GM03348 (cell line): ENCODE measurements at regions not wholly inside any gene's neighbourhood (a gene's known extent, or its start where the extent isn't known, plus 50 kb on each side); places are given as distances from the start of the nearest gene placed in this dataset.
A peak's percentile ranks its signal among the peaks of the same experiment; 100 is the strongest.

Experiments used
- DNase-seq: peaks from one replicate; pipeline ENCODE4 v3.0.0; 2012; ENCODE audit warnings: low spot score

DNA sequence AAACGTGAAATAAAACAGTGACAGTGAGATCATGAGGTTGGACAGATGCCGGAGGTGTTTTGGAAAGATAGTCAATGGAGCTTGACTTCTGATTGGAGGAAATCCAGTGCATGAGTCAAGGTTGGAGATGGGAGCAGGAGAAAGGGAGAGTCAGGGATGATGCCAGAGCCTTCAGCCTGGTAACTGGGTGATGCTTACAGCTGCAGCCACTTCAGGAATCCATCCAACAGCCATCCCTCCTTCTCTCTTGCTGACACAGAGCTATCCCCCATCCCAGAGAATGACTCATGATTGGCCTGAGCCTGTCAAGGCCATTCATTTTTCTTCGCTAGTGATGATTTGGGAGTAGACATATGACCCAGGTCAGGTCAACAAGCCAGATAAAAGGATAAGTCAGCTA, 112.8 kb downstream of the SAMD5 start:
- DNase-seq: no peak

DNA sequence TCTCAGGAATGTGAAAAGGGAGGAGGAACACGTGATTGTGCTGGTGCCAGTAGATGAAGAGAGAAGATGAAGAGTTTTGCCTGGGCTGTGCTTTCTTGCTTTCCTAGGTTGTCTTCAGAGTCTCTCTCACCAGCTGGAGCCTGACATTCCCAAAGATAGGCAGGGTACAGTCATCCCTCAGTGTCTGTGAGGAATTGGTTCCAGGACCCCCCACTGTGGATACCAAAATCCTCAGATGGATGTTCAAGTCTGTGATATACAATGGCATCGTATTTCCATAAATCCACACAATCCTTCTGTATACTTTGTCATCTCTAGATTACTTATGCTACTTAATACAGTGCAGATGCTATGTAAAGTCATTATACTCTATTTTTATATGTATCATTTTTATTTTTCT, 113.5 kb downstream of the SAMD5 start:
- no peak for DNase-seq

DNA sequence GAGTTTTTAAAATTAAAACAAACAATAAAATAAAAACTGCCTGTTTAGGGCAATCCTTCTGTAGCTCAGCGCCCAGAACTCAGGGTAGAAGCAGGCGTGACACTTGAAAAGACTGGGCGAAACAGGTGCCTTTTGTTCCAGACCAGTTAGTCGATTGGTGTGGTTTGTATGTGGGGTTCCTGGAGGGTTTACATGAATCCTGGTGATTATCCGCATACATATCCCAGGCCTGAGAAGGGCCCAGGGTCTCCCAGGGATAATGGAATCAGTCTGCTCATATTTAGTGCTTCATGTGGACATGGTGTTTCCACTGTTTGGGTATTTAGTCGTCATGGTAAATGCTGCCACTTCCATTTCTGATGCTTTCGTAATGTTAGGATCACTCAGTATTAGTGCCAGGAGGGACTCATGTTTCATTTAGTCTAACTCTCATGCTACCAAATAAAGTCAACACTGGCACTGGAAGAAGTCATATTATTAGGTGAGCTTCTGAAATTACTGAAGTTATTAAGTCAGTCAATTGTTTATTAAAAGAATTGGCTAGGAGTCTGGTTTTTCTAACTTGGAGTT, 116.5 kb downstream of the SAMD5 start:
- DNase-seq: no peak

DNA sequence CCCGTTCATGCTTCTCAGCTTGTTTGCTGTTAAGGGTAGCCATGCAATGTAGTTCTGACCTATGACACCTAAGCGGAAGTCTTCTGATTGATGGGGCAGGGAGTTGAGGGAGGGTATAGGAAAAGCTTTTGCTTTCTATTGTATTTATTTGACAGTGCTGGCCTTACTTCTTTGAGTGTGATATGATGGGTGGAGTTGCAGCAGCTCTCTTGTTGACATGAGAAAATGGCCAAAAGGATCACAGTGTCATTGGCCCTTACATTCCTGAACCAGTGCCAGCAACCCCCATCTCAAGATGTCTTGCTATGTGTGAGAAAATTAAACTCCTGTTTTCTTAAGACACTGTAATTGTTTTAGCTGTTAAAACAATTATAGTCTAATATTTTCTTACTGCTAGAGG, 117.5 kb downstream of the SAMD5 start:
- no peak for DNase-seq

DNA sequence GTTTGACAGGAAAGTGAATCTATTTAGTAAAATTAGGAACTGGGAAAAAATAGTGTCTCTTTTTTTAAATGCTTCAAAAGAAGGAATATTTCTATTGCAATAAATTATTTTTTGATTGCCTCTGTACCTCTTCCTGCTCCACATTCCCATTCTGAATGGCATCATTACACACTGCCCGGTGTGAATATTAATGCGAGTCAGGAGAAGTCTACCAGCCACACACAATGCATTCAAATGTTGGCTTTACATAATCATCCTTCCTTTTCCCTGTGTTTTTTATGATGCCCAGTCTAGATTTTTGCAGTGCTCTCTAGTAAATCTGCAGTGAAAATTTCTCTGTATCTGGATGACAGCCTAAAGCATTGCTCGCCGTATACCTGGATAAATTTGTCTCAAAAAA, 118.9 kb downstream of the SAMD5 start:
- DNase-seq: no peak

DNA sequence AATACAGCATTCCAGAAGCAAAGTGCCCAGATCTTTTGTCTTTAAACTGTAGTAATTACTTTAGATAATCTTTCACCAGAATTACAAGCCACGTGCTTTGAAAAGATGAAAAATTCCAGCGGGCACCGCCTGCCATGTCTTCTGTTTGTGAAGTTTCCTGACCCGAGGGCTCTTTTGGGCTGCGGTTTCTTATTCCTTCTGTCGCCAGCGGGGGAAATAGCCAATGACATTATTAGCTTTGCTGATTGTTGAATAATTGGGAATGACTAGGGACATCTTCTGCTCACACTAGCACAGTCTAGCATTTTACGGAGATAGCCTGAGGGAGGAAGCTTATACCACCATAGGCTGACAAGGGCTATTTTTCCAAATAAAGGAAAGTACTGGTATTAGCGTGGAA, 124.7 kb downstream of the SAMD5 start:
- DNase-seq: no peak

DNA sequence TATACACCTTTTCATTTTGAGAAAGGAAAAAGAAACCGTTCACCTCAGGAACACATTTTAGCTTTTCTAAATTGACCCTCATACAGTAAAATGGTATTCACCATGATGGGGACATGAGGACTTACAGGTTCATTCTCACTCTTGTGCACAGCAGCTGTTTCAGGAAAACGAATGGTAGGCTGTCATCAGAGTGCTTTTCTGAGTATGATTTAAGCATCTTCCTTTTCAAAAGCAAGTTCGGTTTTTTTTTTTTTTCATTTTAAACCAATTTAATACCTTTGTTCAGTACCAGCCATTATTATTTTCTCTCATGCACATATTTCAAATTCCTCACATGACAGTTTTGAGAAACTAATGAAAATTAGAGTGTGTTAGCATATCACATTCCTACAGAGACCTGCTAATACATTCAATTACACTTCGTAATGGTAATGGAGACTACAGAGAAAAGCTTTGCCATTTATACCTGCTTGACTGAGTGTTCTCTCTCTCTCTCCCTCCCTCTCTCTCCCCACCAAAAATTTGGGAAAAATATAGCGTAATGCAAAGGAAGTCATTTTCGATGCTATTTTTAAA, 129.2 kb downstream of the SAMD5 start:
- no peak for DNase-seq

DNA sequence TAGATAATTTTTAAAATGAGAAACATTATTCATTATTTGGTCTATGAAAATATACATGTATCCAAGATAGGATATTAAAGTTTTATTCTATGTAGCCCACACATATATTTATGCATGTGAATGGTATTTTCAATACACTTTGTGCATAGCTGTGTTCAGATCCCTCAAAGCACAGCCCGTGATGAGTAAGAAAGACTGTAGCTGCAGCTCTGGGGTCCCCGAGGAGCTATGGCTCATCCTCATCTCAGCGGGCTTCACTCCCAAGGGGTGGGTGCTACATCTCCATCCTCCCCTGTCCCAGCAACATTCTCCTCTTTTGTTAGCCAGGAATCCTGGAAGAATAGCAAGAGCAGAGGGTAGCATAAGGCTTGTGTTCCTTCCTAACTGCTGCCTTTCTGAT, 130.8 kb downstream of the SAMD5 start:
- DNase-seq: no peak

DNA sequence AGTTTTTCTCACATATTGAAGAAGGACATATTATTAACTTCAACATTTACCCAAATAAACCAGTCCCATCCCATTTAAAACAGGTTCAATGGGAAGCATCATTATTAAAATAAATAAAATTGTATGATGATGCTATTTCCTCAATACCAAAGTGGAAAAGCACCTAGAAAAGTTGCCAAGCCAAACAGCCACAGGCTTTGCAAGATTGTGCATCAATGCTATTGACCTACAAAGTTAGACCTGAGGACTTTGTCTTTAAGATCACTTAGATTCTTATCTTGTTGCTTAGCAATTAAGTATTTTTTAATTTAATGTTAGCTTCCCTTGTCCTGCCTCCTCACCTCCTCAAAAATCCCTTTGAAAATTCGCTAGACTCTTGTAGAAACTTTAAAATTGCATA, 132.1 kb downstream of the SAMD5 start:
- no peak for DNase-seq

DNA sequence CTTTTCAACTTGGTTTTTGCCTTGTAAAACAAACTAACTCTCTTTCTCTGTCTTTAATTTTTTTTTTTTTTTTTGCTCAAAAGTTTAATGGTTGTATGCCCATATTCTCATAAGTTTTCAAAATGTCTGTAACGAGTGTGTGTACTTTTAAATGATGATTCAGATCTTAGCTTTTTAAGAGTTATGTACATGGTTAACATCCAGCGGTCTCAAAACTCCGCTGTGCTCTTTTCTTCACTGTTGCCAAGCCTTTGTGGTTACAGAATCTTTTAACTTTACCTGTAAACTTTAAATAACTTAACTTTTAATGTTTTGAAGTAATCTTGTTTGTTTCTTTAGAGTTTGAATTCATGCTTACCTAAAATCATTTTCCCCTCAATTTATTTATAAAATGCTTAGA, 133.0 kb downstream of the SAMD5 start:
- DNase-seq: no peak

DNA sequence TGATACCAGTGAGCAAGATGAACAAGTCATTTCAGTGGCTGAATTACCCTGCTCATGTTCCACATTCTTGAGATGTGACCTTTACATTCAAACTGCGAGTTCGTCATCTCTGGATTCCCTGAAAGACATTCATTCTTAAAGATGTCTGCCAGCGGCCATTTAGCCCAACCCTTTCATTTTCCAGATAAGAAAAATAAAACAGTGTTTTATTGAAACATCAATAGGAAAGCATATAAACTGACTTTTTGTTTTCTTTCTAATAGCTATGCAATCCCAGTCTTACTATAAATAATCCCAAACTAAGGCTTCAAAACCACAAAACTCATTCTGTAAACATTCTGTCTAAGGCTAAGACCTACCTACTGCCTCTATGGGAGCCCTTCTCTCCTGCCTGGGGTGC, 134.0 kb downstream of the SAMD5 start:
- DNase-seq: no peak

DNA sequence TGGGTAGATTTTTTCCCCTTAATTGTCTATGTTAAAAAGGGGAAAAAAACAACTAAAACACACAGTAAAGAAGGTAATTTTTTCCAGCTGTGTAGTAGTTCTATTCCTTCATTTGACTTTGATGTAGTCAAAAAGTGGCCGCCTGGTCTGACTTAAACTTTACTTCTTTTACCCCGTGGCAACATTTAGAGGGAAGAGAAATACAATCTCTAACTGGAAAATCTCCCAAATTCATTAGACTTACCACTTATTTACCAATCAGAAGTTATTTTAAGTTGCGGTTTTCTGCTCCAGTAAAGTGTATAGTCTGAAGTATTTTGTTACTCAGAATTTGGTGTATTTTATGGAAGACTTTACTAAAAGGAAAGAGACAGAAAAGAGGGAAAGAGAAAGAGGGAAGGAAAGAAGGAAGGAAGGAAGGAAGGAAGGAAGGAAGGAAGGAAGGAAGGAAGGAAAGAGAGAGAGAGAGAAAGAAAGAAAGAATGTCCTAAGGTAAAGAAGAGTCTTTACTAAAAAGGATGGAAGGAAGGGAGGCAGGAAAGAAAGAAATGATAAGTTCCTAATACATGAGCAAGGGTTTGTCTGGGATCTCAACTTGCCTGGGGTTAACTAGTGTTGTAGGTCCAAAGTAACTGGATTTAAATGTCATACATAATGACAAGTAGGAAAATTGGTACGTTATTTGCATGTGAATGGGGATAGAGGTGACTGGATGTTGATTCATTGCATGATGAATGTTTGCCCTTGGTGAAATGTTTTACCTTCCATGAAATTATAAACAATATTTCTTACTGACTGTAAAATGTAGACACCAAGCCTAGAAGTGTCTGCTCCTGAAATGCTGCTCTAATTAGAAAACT, 135.1 kb downstream of the SAMD5 start:
- DNase-seq: no peak

DNA sequence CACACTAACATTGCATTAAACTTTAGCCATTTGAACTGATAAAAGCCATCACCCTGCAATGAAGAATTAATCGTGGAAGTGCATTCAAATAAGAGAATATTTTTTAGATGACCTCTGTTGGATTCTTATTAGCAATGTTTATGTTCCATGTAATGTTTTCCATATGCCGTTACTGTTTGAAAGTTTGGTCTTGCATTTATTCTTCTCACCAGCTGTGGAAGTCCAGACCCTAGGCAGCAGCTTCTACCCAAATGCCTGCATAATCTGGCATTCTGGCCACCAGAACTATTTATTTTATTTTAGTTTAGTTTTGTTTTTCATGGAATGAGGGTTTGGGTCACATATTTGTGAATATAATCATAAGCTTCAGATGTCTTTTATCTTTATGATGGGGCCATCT, 140.4 kb downstream of the SAMD5 start:
- DNase-seq: no peak

DNA sequence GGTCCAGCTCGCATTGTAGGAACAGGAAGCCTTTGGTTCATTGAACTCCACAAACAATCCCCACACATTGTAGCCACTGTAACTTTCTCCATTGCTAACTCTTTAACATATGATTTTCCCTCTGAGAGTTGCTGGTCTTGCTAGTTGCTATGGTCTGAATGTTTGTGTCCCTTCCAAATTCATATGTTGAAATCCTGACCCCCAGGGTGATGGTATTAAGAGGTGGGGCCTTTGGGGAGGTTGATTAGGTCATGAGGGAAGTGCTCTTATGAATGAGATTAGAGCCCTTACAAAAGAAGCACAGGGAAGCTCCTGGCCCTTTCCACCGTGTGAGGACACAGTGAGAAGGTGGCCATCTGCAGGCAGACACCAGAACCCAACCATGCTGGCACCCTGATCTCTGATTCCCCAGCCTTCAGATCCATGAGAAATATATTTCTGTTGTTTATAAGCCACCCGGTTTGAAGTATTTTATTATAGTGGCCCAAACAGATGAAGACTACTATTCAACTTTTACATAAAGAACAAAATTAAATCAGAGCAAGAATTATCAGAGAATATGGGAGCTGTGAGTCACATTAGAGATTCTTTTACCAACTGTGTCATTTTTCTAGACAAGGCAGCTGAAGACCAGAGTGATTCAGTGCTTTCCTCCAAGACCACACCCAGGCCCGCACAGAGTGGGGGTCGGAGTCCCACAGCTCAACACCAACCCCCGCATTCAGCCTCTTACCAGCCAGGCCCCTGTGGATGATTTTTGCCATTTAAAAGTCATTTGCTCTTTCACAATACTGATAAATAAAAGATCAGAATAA, 143.0 kb downstream of the SAMD5 start:
- DNase-seq: no peak

DNA sequence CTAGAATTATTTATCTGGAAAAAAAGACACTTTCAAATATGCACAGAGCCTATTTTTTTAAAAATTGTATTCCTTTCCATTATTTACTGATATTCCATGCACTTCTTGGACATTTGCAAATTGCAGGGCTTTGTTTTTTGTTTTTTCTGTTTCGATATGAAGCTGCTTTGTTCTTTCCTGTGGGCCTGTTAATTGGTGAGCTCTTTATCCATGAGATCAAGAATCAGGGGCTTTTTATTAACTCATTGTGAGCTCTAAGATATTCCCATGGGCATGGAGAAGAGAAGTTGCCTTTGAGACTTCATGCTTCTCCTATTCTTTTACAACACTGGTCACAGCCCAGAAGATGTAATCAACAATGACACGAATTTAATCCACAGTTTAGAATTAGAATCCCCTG, 145.1 kb downstream of the SAMD5 start:
- no peak for DNase-seq

DNA sequence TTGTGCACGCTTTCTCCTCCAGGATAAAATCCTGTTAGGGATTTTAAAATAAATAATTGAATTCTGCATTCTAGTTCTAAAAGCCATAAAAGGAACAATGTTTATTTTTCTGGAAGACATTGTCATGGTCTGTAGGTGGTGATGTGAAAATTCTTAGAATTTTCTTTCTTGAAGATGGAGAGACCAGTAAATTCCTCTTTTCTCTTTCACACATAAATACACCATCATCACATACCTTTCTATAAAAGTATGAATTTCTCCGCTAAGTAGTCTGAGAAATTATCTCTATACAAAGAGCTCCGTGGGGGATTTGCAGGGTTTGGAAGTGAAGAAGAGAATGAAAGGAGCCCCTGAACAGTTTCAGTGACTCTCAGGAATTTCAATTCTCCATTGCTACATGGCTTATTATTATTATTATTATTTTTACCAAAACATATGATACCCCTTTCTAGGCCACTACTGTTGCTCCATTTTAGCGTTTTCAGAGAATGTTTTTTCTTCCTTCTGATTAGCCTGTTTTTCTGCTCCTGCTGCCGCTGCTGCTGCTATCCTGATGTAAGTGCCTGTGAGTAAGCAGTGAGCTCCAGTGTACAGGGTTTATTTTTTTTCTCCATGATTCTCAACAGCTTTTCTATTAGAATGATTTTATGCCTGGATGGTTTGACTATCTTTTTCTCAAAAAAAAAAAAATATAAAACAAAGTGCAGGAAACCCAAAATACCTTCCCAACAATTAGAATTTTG, 145.8 kb downstream of the SAMD5 start:
- no peak for DNase-seq

DNA sequence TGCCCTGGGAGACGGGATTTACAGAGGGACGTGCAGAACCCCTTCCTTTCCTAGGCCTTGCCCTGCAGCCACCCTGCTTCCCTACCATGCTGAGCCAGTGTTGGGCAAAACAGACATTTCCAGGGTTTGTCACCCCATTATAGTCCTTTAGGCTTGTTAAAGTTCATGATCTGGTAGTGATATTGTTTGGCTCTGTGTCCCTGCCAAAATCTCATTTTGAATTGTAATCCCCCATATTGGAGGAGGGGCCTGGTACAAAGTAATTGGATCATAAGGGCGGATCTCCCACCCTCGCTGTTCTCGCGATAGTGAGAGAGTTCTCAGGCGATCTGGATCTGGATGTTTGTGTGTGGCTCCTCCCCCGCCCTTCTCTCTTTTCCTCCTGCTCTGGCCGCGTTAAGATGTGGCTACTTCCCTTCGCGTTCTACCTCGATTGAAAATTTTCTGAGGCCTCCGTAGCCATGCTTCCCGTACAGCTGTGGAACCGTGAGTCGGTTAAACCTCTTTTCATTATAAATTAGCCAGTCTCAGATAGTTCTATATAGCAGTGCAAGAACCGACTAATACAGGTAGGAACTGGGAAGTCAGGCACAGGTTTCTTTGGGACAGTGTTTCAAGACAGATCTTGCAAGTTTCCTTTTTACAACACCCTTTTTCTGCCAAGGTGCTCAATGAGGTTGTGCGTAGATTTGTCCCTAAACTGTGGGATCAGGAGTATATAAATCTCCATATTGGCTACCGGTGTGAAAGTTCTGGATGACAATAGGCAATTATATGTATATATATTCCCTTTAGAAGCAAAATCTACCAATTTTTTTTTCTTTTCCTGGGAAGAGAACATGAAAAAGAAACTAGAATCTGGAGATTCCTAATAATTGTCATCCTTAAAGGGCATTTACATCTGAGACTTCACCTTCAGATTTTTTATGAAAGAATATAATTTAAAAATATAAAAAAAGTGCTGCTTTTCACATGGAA, 152.1 kb downstream of the SAMD5 start:
- DNase-seq: no peak

DNA sequence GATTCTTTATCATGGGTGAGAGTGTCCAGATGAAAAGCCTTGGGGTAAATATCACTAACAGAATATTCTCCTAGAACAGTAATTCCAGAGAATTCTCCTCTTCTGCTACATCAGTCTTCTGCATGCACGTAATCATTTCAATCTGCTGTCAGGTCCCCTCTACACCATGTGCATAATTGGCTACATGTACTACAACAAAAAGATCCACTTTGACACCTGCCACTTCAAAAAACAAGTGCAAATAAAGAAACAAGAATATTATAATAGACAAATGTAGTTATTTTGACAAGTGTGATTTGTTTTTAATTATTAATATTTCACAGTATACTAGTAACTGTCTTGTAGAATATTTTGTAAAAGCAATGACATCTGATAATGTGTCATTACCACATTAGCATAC, 154.2 kb downstream of the SAMD5 start:
- DNase-seq: no peak

DNA sequence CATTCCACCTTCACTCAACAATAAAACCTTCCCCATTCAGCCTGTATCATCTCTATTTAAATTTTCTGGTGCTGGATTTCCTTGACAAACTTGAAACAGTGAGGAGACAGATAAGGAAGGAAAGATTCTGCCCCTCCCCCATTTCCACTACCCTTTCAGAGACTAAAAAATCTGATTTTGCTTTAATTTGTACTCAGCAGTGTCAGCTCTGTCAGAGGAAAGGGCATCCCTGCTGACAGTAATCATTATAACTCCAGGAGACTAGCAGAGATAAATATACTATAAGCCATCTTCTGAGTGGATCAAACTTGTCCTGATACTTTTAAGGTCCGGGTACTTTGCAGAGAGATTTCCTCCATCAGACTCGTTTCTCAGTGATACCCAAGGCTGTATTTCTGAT, 155.6 kb downstream of the SAMD5 start:
- DNase-seq: no peak

DNA sequence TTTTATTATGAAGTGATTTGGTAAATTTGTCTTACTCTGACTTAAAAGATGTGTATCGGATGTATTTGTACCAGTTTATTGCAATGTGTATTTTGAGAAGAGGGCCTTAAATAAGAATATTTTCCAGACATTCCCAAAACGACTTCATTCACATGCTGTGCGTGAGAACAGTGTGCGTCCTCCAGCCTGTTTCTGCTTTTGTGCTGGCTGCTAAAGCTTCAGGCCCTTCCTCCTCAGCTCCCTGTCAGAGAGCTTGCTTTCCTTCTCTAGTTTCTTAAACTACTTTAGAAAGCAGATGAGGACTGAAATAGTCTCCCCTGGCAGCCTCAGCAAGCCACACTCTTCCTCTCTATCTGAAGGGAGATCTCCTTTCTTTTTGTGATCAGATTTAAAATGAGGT, 157.8 kb downstream of the SAMD5 start:
- DNase-seq: peak; percentile 5

DNA sequence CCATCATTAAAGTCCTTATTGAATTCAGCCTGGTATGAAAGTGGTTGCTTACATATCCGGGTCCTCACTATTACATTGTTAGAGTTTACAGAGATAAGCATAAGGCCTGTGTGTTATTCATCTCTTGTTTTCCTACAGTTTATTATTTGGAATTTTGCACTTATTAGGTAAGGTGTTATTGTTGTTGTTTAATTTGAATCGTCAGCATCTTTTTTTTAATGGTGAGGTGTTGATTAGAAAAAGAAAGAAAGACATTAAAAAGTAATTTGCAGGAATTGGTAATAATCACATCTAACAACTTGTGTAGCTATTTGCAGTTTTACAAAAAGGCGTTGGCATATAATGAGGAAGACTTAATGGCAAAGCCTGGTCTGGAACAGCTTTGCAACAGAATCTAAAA, 158.6 kb downstream of the SAMD5 start:
- DNase-seq: no peak
